Keratinocyte (primary cell): ENCODE measurements at regions not wholly inside any gene's neighbourhood (a gene's known extent, or its start where the extent isn't known, plus 50 kb on each side); places are given as distances from the start of the nearest gene placed in this dataset.

Experiments
- CTCF ChIP-seq, 3 experiments: IDR thresholded peaks in 1 of 3; conservative IDR thresholded peaks in 1 of 3; optimal IDR thresholded peaks in 1 of 3; 2 replicates in 2 of 3; 3 replicates in 1 of 3; pipeline versions ENCODE3 to v1.5.1; 2011; ENCODE audit warnings: low read length in 3 of 3, mild to moderate bottlenecking in 3 of 3, moderate library complexity in 2 of 3, control low read depth in 1 of 3, inconsistent platforms in 1 of 3; ENCODE audit not compliant: insufficient read depth in 2 of 3; ENCODE audit errors: extremely low read depth in 1 of 3
- EZH2 ChIP-seq: IDR thresholded peaks from one replicate; pipeline ENCODE4 v1.6.1; 2012; ENCODE audit warnings: inconsistent platforms, mild to moderate bottlenecking, low read length, moderate library complexity

GRCh38 chr18:55990186-55990585 is 402.2 kb upstream of the TCF4 start:
- TF ChIP-seq CTCF (optimal IDR thresholded peaks at IDR 0.05 in 1 of 3, IDR thresholded peaks at IDR 0.05 in 1 of 3, conservative IDR thresholded peaks at IDR 0.05 in 1 of 3; ENCODE audit: extremely low read depth in 1 of 3, insufficient read depth in 2 of 3, low read length in 3 of 3) (no peak), EZH2 (no peak)
